ENCODE measurements at regions not wholly inside any gene's neighbourhood (a gene's known extent, or its start where the extent isn't known, plus 50 kb on each side); places are given as distances from the start of the nearest gene placed in this dataset.

GRCh38 chr2:219914577-219914976 lies 287.1 kb downstream of the SLC4A3 start:
- no peaks in the 10 kb centered on the region for H3K36me3 ChIP-seq (replicated peaks; ENCODE audit: insufficient read depth, low read depth)
- H3K4me2 ChIP-seq = no peak overlapping the region
- H4K20me1 ChIP-seq (ENCODE audit: insufficient read depth, poor library complexity, severe bottlenecking) = no peaks in the 10 kb centered on the region
- H3K4me1 ChIP-seq (ENCODE audit: insufficient read depth) = peaks cover 3% of the 10 kb centered on the region
- no peaks in the 10 kb centered on the region for H3K79me2 ChIP-seq
- WGBS (ENCODE audit: low lambda C conversion rate, missing lambda C conversion rate) = 87% methylated on average over 5 of the region's 5 CpGs
- TF ChIP-seq CTCF (IDR thresholded peaks at IDR 0.05; ENCODE audit: poor library complexity) = no peak
- no peak for TF ChIP-seq EZH2 (IDR thresholded peaks at IDR 0.05; ENCODE audit: borderline replicate concordance)
- TF ChIP-seq EZH2phosphoT487 (IDR thresholded peaks at IDR 0.05; ENCODE audit: low read depth, severe bottlenecking, unreplicated experiment) = no peak
- no peaks in the 10 kb centered on the region for H3K27me3 ChIP-seq
- DNase-seq (ENCODE audit: low spot score) = no peak
- no peaks in the 10 kb centered on the region for H3K9me2 ChIP-seq (replicated peaks; ENCODE audit: insufficient read depth)
- no peak overlapping the region for H3K27ac ChIP-seq
- no peak overlapping the region for H3K4me3 ChIP-seq
- H3K9me3 ChIP-seq (ENCODE audit: low read depth) = no peaks in the 10 kb centered on the region
- no peak overlapping the region for H2AFZ ChIP-seq

DNA sequence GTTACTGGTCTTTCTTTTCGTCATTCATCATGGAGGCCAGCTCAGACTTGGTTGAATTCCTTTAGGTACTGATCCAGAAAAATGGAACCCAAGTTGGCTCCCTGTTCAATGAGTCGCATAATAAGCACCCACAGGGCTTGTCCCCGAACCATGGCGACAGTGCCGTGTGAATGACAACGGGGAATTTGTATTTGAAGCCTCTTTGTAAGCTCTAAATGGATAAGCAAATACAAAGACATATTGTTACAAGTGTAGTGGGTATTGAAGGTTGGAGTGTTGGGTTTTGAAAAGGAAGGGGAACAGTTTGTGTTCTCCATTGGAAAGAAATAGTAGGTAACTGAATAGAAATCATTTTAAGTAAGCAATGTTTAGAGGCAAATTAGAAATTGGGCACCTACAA lies 288.9 kb downstream of the SLC4A3 start:
- Histone ChIP-seq H2AFZ (no peak overlapping the region), H3K79me2 (no peaks in the 10 kb centered on the region), H3K9me3 (ENCODE audit: low read depth) (no peaks in the 10 kb centered on the region), H3K27ac (no peak overlapping the region), H3K9me2 (replicated peaks; ENCODE audit: insufficient read depth) (no peaks in the 10 kb centered on the region), H4K20me1 (ENCODE audit: insufficient read depth, poor library complexity, severe bottlenecking) (no peaks in the 10 kb centered on the region), H3K27me3 (peaks cover 3% of the 10 kb centered on the region), H3K4me1 (ENCODE audit: insufficient read depth) (peaks cover 6% of the 10 kb centered on the region), H3K4me2 (no peak overlapping the region), H3K36me3 (replicated peaks; ENCODE audit: insufficient read depth, low read depth) (no peaks in the 10 kb centered on the region), H3K4me3 (no peak overlapping the region)
- WGBS (ENCODE audit: low lambda C conversion rate, missing lambda C conversion rate) = 90% methylated on average over 6 of the region's 6 CpGs
- DNase-seq (ENCODE audit: low spot score) = no peak
- no peak for TF ChIP-seq EZH2 (IDR thresholded peaks at IDR 0.05; ENCODE audit: borderline replicate concordance)
- TF ChIP-seq CTCF (IDR thresholded peaks at IDR 0.05; ENCODE audit: poor library complexity) = no peak
- TF ChIP-seq EZH2phosphoT487 (IDR thresholded peaks at IDR 0.05; ENCODE audit: low read depth, severe bottlenecking, unreplicated experiment) = no peak

DNA sequence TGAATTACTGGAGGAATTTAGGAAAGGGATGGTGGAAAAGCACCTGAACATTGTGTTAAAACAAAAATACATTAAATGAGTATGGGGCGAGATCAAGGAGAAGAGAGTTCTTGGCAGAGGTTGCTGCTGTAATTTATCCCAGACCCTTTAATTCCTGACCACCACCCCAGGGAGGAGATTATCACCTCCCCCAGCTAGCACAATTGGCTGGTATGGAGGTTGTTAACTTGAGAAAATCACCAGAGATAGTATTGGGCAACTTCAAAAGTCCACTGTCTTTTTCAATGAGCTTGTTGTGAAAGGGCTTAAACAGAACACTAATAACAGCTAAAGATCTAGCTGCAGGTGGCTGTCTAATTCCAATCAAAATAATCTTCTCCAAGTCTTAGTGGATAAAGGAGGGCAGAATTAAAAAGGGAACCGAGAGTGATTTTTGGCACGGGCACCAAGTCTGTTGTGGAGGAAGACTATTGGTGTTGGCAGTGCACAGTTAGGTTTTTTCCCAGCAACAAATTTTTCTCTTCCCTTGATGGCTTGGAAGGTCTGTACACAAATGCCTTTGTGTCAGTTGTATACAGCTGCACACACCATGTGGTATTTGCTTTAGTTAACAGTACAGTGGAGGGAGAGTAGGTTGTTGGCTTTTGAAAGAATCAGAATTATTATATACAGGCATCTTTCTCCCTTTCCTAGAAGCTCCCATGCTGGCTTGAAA lies 289.5 kb downstream of the SLC4A3 start:
- no peaks in the 10 kb centered on the region for H4K20me1 ChIP-seq (ENCODE audit: insufficient read depth, poor library complexity, severe bottlenecking)
- no peaks in the 10 kb centered on the region for H3K9me3 ChIP-seq (ENCODE audit: low read depth)
- no peaks in the 10 kb centered on the region for H3K36me3 ChIP-seq (replicated peaks; ENCODE audit: insufficient read depth, low read depth)
- WGBS (ENCODE audit: low lambda C conversion rate, missing lambda C conversion rate) = 74% methylated on average over 3 of the region's 3 CpGs
- H3K4me1 ChIP-seq (ENCODE audit: insufficient read depth) = peaks cover 6% of the 10 kb centered on the region
- no peaks in the 10 kb centered on the region for H3K9me2 ChIP-seq (replicated peaks; ENCODE audit: insufficient read depth)
- H3K79me2 ChIP-seq = no peaks in the 10 kb centered on the region
- peaks cover 4% of the 10 kb centered on the region for H3K27me3 ChIP-seq
- TF ChIP-seq CTCF (IDR thresholded peaks at IDR 0.05; ENCODE audit: poor library complexity) = no peak
- no peak for TF ChIP-seq EZH2phosphoT487 (IDR thresholded peaks at IDR 0.05; ENCODE audit: low read depth, severe bottlenecking, unreplicated experiment)
- no peak for TF ChIP-seq EZH2 (IDR thresholded peaks at IDR 0.05; ENCODE audit: borderline replicate concordance)
- no peak overlapping the region for H2AFZ ChIP-seq
- H3K4me3 ChIP-seq = no peak overlapping the region
- no peak for DNase-seq (ENCODE audit: low spot score)
- H3K4me2 ChIP-seq = no peak overlapping the region
- no peak overlapping the region for H3K27ac ChIP-seq

Measured in hepatocyte (in vitro differentiated cells).